A673 (cell line): ENCODE measurements at regions not wholly inside any gene's neighbourhood (a gene's known extent, or its start where the extent isn't known, plus 50 kb on each side); places are given as distances from the start of the nearest gene placed in this dataset.

ENCODE experiments used
- BruUV-seq: library from RNA; stranded (reverse); fragments of 400-500 nt; replicated peaks from 2 replicates; lab custom pipeline; 2021; lab: Mats Ljungman, UMichigan
- CTCF ChIA-PET: fragments of 300-600 bp; sonication (Branson Sonifier 250); formaldehyde crosslinking; loops from one replicate; lab custom pipeline; 2022; ENCODE audit warnings: antibody characterized with exemption; lab: Charles Lee
- POLR2A ChIA-PET: fragments of 300-600 bp; sonication (Branson Sonifier 250); formaldehyde crosslinking; loops from one replicate; lab custom pipeline; 2022; ENCODE audit warnings: antibody characterized with exemption; ENCODE audit not compliant: low non-redundant PET; lab: Charles Lee
- DNase-seq: peaks from one replicate; pipeline ENCODE4 v3.0.0-alpha.2; 2015; ENCODE audit warnings: low spot score
- H3K27ac ChIP-seq: fragments of 200-600 bp; sonication (generic); 2 replicates; pipeline ENCODE4 v1.5.1; 2016; ENCODE audit warnings: mixed run types, low read depth, mild to moderate bottlenecking, mixed read lengths, antibody characterized with exemption, low read length; ENCODE audit not compliant: poor library complexity, severe bottlenecking
- H3K27me3 ChIP-seq: fragments of 200-600 bp; sonication (generic); replicated peaks from 2 replicates; pipeline ENCODE4 v1.6.1; 2017; ENCODE audit warnings: mixed run types, low read depth, mild to moderate bottlenecking, mixed read lengths, antibody characterized with exemption, low read length; ENCODE audit not compliant: insufficient read depth, poor library complexity
- H3K36me3 ChIP-seq: fragments of 200-600 bp; sonication (generic); 2 replicates; pipeline ENCODE4 v1.6.1; 2016; ENCODE audit warnings: mixed run types, mild to moderate bottlenecking, mixed read lengths, antibody characterized with exemption, low read length; ENCODE audit not compliant: insufficient read depth, poor library complexity, severe bottlenecking
- H3K4me1 ChIP-seq: fragments of 200-600 bp; sonication (generic); 2 replicates; pipeline ENCODE4 v1.6.1; 2017; ENCODE audit warnings: mixed run types, mild to moderate bottlenecking, mixed read lengths, antibody characterized with exemption, low read length; ENCODE audit not compliant: insufficient read depth, poor library complexity, severe bottlenecking
- H3K4me3 ChIP-seq: fragments of 200-600 bp; sonication (generic); 2 replicates; pipeline ENCODE4 v1.5.1; 2016; ENCODE audit warnings: low read depth, mixed run types, mild to moderate bottlenecking, mixed read lengths, low read length; ENCODE audit not compliant: poor library complexity, severe bottlenecking
- H3K9me3 ChIP-seq: fragments of 200-600 bp; sonication (generic); 2 replicates; pipeline ENCODE4 v1.6.1; 2016; ENCODE audit warnings: mixed run types, low read depth, mild to moderate bottlenecking, mixed read lengths, antibody characterized with exemption, low read length; ENCODE audit not compliant: poor library complexity, severe bottlenecking
- EZH2 ChIP-seq: fragments of 200-600 bp; sonication (generic); IDR thresholded peaks from 2 replicates; pipeline ENCODE4 v1.6.1; 2017; ENCODE audit warnings: borderline replicate concordance, low read depth, mild to moderate bottlenecking, mixed read lengths, antibody characterized with exemption, low read length; ENCODE audit not compliant: poor library complexity, severe bottlenecking
- intact Hi-C: fragments of 100-400 bp; cut with micrococcal nuclease; formaldehyde crosslinking; loops from one replicate; pipeline ENCODE4 v1.10.0; 2022; ENCODE audit not compliant: unreplicated experiment
- TF ChIP-seq, protein P1 (sequence below): fragments of 300-800, 200-600 bp; sonication (generic); conservative IDR thresholded peaks from 2 replicates; pipeline ENCODE4 v1.5.1; 2017; ENCODE audit warnings: low read depth, mild to moderate bottlenecking, antibody characterized with exemption, low read length, moderate library complexity, mixed read lengths

DNA sequence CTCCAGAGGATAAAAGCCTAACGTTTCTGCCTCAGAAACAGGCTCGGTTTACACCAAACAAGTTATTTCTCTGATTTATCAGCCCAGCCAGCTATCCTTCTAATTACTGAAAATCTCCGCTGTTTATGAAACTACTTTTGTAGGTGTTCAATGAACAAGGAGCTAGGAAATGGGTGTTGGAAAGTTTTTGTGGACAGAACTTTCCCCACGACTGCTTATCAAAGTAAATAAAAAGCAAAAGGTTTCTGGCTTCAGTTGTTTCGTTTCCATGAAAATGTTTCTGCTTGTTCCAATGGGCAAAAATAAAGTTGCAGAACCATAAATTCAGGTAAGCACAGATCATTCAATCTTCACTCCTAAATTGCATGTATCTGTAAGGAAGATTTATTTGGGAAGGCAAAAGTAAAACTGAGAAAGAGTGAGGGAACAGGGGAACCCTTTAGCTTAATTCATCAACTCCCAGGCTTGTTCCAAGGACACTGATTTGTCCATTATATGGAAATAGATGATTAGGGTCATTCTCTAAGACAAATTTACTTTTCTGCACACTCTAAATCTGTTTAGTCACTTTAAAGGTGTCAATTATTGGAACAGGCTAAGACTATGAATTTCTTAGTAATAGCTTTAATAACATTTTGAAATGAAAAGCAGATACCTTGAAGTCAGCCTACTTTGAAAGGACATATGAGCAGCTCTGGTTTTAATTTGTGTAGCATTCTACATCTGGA lies 175.9 kb upstream of the CDKN3 start:
- BruUV-seq, result no TSS peak
- no peaks in the 10 kb centered on the region for H3K9me3 ChIP-seq
- no peak overlapping the region for H3K27ac ChIP-seq
- no peaks in the 10 kb centered on the region for H3K4me1 ChIP-seq
- ChIA-PET POLR2A (no interaction called here), CTCF (no interaction called here)
- no peak for DNase-seq
- H3K27me3 ChIP-seq, result no peaks in the 10 kb centered on the region
- intact Hi-C loops, result loop anchor here (2.0 kb wide), 1 partner anchor 44 kb away; no protein-coding TSS in a partner anchor
- TF ChIP-seq, protein P1, sequence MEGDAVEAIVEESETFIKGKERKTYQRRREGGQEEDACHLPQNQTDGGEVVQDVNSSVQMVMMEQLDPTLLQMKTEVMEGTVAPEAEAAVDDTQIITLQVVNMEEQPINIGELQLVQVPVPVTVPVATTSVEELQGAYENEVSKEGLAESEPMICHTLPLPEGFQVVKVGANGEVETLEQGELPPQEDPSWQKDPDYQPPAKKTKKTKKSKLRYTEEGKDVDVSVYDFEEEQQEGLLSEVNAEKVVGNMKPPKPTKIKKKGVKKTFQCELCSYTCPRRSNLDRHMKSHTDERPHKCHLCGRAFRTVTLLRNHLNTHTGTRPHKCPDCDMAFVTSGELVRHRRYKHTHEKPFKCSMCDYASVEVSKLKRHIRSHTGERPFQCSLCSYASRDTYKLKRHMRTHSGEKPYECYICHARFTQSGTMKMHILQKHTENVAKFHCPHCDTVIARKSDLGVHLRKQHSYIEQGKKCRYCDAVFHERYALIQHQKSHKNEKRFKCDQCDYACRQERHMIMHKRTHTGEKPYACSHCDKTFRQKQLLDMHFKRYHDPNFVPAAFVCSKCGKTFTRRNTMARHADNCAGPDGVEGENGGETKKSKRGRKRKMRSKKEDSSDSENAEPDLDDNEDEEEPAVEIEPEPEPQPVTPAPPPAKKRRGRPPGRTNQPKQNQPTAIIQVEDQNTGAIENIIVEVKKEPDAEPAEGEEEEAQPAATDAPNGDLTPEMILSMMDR, result no peak
- no peak for TF ChIP-seq EZH2
- no peaks in the 10 kb centered on the region for H3K36me3 ChIP-seq
- H3K4me3 ChIP-seq, result no peak overlapping the region

DNA sequence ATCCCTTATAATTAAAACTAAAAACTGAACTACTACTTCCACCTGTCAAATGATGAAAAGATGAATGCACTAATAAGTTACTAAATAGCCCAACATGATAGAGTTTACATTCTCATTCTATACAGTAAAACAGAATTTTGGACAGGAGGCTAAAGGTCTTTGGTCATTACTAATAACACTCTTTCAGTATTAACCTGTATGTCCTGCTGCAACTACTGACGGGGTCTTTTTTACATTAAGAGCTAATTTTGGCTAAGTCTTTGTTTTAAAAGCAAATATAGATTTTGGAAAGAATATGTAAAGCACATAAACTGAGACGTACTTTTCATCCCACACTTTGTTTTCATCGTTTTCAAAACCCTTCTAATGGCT lies 175.4 kb upstream of the CDKN3 start:
- no peaks in the 10 kb centered on the region for H3K36me3 ChIP-seq
- no peaks in the 10 kb centered on the region for H3K4me1 ChIP-seq
- TF ChIP-seq, protein P1, result no peak
- no peak for TF ChIP-seq EZH2
- H3K27me3 ChIP-seq, result no peaks in the 10 kb centered on the region
- ChIA-PET POLR2A (no interaction called here), CTCF (no interaction called here)
- intact Hi-C loops, result loop anchor here (2.0 kb wide), 1 partner anchor 43 kb away; no protein-coding TSS in a partner anchor
- no peaks in the 10 kb centered on the region for H3K9me3 ChIP-seq
- no peak overlapping the region for H3K4me3 ChIP-seq
- DNase-seq, result no peak
- BruUV-seq, result no TSS peak
- no peak overlapping the region for H3K27ac ChIP-seq

DNA sequence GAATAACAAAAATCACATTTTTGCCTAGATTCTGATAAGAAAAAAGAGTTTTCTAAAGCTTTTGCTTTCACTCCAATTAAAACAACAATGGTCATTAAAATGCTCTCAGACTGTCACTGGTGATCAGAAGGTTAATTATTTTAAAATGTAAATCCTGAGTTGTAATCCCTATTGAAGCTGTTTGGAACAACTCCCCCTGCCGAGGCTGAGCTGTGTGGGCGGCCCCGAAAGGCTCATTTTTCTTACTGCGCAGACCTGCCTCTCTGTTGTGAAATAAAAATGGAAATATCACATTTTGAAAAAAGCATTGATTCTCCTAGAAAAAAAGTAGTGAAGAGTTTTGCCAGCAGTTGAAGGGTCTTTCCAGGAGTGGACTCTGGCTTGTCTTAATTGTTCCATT lies 174.8 kb upstream of the CDKN3 start:
- Histone ChIP-seq H3K27ac (no peak overlapping the region), H3K4me3 (no peak overlapping the region), H3K4me1 (no peaks in the 10 kb centered on the region), H3K9me3 (no peaks in the 10 kb centered on the region), H3K36me3 (no peaks in the 10 kb centered on the region), H3K27me3 (no peaks in the 10 kb centered on the region)
- BruUV-seq, result no TSS peak
- no peak for DNase-seq
- intact Hi-C loops, result loop anchor here (2.0 kb wide), 1 partner anchor 43 kb away; no protein-coding TSS in a partner anchor
- TF ChIP-seq EZH2, result no peak
- TF ChIP-seq, protein P1, result 0 out of 2 replicates have a peak, but pooled peaks have one; percentile 19
- CTCF ChIA-PET, result no interaction called here
- POLR2A ChIA-PET, result no interaction called here
